GM12878 (cell line): ENCODE measurements at regions not wholly inside any gene's neighbourhood (a gene's known extent, or its start where the extent isn't known, plus 50 kb on each side); places are given as distances from the start of the nearest gene placed in this dataset.

ENCODE experiments used
- BCL11A ChIP-seq: IDR thresholded peaks from 2 replicates; pipeline ENCODE4 v1.6.1; 2011; ENCODE audit warnings: low read depth, low read length
- BMI1 ChIP-seq: fragments of 450-650 bp; IDR thresholded peaks from 2 replicates; pipeline ENCODE4 v1.6.1; 2016; ENCODE audit warnings: mild to moderate bottlenecking, moderate library complexity, borderline replicate concordance
- CBX5 ChIP-seq: sonication (generic); IDR thresholded peaks from 2 replicates; pipeline ENCODE4 v1.6.1; 2016; ENCODE audit warnings: low read depth, moderate library complexity, mild to moderate bottlenecking, inconsistent platforms
- EED ChIP-seq: sonication (generic); IDR thresholded peaks from 2 replicates; pipeline ENCODE4 v1.6.1; 2016; ENCODE audit warnings: antibody characterized with exemption, low read depth
- IKZF2 ChIP-seq, 2 experiments: fragments of 450-650 bp; IDR thresholded peaks; 2 replicates each; pipeline ENCODE4 v1.6.1; 2017; ENCODE audit warnings: mild to moderate bottlenecking in 2 of 2, moderate library complexity in 2 of 2
- LARP7 ChIP-seq: fragments of 450-650 bp; IDR thresholded peaks from 2 replicates; pipeline ENCODE4 v1.6.1; 2017; ENCODE audit warnings: mild to moderate bottlenecking
- MEF2B ChIP-seq: fragments of 450-650 bp; IDR thresholded peaks from 2 replicates; pipeline ENCODE4 v1.6.1; 2018; ENCODE audit warnings: mild to moderate bottlenecking, moderate library complexity; ENCODE audit not compliant: partially characterized antibody, poor library complexity, severe bottlenecking
- PAX8 ChIP-seq: fragments of 450-650 bp; IDR thresholded peaks from 2 replicates; pipeline ENCODE4 v1.6.1; 2017; ENCODE audit warnings: mild to moderate bottlenecking, moderate library complexity
- PML ChIP-seq: IDR thresholded peaks from 2 replicates; pipeline ENCODE4 v1.6.1; 2012; ENCODE audit warnings: low read length, inconsistent platforms
- POLR2AphosphoS5 ChIP-seq: IDR thresholded peaks from 2 replicates; pipeline ENCODE4 v1.6.1; 2011; ENCODE audit warnings: mild to moderate bottlenecking, low read length, inconsistent platforms
- REST ChIP-seq: IDR thresholded peaks from 2 replicates; pipeline ENCODE4 v1.6.1; 2012; ENCODE audit warnings: mild to moderate bottlenecking, low read depth, low read length
- SPI1 ChIP-seq: IDR thresholded peaks from 2 replicates; pipeline ENCODE4 v1.6.1; 2011; ENCODE audit warnings: low read depth, mild to moderate bottlenecking, low read length, moderate library complexity, borderline replicate concordance; ENCODE audit not compliant: insufficient read depth
- TBL1XR1 ChIP-seq: IDR thresholded peaks from 2 replicates; pipeline ENCODE4 v1.6.1; 2012; ENCODE audit warnings: low read depth, low read length, improper control_type of control experiment
- ZNF217 ChIP-seq: fragments of 450-650 bp; IDR thresholded peaks from 2 replicates; pipeline ENCODE4 v1.6.1; 2017; ENCODE audit warnings: antibody characterized with exemption, mild to moderate bottlenecking
- TF ChIP-seq, protein P1 (sequence below): fragments of 450-650 bp; formaldehyde crosslinking; IDR thresholded peaks from 2 replicates; pipeline ENCODE4 v1.4.0; 2022; ENCODE audit warnings: mild to moderate bottlenecking, moderate library complexity
- TF ChIP-seq, protein P2 (sequence below): fragments of 450-650 bp; IDR thresholded peaks from 2 replicates; pipeline ENCODE4 v1.6.1; 2016; ENCODE audit warnings: mild to moderate bottlenecking
- TF ChIP-seq, protein P3 (sequence below): fragments of 150-350 bp; IDR thresholded peaks from 2 replicates; pipeline ENCODE4 v1.6.1; 2014; ENCODE audit warnings: mild to moderate bottlenecking, low read depth, low read length

DNA sequence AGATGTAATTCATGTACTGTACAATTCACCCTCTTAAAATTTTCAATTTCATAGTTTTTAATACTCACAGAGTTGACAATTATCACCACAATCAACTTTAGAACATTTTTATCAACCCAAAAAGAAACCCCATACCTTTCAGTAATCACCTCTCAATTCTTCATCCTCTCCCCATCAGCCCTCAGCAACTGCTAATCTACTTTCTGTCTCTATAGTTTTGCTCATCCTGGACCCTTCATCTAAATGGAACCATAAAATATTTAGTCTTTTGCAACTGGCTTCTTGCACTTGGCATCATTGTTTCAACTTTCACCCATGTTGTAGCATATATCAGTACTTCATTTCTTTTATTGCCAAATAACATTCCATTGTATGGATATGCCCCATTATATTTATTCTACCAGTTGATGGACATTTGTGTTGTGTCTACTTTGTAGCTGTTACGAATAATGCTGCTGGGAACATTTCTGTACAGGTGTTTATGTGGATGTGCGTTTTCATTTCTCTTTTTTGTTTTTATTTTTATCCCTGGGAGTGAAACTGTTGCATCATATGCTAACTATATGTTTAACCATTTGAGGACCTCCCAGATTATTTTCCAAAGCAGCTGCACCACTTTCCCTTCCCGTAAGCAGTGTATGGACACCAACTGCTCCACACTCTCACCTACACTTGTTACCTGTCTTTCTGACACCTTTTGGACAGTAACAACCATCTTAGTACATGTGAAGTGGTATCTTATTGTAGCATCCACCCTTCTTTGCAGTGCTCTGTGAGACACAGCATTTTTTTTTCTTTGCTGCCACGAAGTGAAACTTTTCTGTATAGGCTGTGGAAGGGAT is 65.4 kb upstream of the APBB1IP start (continued):
- TF ChIP-seq, protein P1, sequence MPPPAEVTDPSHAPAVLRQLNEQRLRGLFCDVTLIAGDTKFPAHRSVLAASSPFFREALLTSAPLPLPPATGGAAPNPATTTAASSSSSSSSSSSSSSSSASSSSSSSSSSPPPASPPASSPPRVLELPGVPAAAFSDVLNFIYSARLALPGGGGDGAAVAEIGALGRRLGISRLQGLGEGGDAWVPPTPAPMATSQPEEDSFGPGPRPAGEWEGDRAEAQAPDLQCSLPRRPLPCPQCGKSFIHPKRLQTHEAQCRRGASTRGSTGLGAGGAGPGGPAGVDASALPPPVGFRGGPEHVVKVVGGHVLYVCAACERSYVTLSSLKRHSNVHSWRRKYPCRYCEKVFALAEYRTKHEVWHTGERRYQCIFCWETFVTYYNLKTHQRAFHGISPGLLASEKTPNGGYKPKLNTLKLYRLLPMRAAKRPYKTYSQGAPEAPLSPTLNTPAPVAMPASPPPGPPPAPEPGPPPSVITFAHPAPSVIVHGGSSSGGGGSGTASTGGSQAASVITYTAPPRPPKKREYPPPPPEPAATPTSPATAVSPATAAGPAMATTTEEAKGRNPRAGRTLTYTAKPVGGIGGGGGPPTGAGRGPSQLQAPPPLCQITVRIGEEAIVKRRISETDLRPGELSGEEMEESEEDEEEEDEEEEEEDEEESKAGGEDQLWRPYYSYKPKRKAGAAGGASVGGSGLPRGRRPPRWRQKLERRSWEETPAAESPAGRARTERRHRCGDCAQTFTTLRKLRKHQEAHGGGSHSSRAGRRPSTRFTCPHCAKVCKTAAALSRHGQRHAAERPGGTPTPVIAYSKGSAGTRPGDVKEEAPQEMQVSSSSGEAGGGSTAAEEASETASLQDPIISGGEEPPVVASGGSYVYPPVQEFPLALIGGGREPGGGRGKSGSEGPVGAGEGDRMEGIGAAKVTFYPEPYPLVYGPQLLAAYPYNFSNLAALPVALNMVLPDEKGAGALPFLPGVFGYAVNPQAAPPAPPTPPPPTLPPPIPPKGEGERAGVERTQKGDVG (CRISPR knock-in tag), result no peak
- TF ChIP-seq BMI1 (peak; percentile 27; the same call in 1 of the 2 replicates), REST (0 out of 2 replicates have a peak, but pooled peaks have one; percentile 6), LARP7 (no peak), PML (peak; percentile 86), ZNF217 (0 out of 2 replicates have a peak, but pooled peaks have one; percentile 49), TBL1XR1 (peak; percentile 59; the same call in 1 of the 2 replicates), CBX5 (0 out of 2 replicates have a peak, but pooled peaks have one; percentile 64), PAX8 (no peak), MEF2B (peak; percentile 90), EED (peak; percentile 98), POLR2AphosphoS5 (0 out of 2 replicates have a peak, but pooled peaks have one; percentile 42), IKZF2 (IDR thresholded peaks at IDR 0.05) (peak; percentile 97), SPI1 (peak; percentile 80), BCL11A (peak; percentile 80; the same call in 1 of the 2 replicates)
- TF ChIP-seq, protein P2, sequence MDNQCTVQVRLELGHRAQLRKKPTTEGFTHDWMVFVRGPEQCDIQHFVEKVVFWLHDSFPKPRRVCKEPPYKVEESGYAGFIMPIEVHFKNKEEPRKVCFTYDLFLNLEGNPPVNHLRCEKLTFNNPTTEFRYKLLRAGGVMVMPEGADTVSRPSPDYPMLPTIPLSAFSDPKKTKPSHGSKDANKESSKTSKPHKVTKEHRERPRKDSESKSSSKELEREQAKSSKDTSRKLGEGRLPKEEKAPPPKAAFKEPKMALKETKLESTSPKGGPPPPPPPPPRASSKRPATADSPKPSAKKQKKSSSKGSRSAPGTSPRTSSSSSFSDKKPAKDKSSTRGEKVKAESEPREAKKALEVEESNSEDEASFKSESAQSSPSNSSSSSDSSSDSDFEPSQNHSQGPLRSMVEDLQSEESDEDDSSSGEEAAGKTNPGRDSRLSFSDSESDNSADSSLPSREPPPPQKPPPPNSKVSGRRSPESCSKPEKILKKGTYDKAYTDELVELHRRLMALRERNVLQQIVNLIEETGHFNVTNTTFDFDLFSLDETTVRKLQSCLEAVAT, result 0 out of 2 replicates have a peak, but pooled peaks have one; percentile 36
- TF ChIP-seq, protein P3, sequence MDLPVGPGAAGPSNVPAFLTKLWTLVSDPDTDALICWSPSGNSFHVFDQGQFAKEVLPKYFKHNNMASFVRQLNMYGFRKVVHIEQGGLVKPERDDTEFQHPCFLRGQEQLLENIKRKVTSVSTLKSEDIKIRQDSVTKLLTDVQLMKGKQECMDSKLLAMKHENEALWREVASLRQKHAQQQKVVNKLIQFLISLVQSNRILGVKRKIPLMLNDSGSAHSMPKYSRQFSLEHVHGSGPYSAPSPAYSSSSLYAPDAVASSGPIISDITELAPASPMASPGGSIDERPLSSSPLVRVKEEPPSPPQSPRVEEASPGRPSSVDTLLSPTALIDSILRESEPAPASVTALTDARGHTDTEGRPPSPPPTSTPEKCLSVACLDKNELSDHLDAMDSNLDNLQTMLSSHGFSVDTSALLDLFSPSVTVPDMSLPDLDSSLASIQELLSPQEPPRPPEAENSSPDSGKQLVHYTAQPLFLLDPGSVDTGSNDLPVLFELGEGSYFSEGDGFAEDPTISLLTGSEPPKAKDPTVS, result no peak
